T-helper 17 cell (primary cell): ENCODE measurements at regions not wholly inside any gene's neighbourhood (a gene's known extent, or its start where the extent isn't known, plus 50 kb on each side); places are given as distances from the start of the nearest gene placed in this dataset.

ENCODE experiments used
- ATAC-seq: fragments of 150-1000 bp; cut with Tn5 transposase; 2 replicates; pipeline ENCODE4 v1.10.0; 2021; ENCODE audit warnings: mild to moderate bottlenecking, moderate library complexity
- DNase-seq, 3 donors: peaks; one replicate each; pipeline versions ENCODE4 v3.0.0 to v3.0.0-alpha.2; 2020 to 2021
- H3K9me3 ChIP-seq: one replicate; pipeline ENCODE4 v1.7.0; 2013; ENCODE audit warnings: low read length, mild to moderate bottlenecking; ENCODE audit not compliant: control insufficient read depth, poor library complexity, severe bottlenecking
- H3K27ac Mint-ChIP-seq: one replicate; pipeline ENCODE4 v1.8.0; 2022; ENCODE audit warnings: mild to moderate bottlenecking, moderate library complexity, mixed read lengths
- H3K27me3 Mint-ChIP-seq: one replicate; pipeline ENCODE4 v1.8.0; 2022; ENCODE audit warnings: mixed read lengths
- H3K36me3 Mint-ChIP-seq: one replicate; pipeline ENCODE4 v1.8.0; 2022; ENCODE audit warnings: low read depth, mixed read lengths
- H3K4me1 Mint-ChIP-seq: one replicate; pipeline ENCODE4 v1.8.0; 2022; ENCODE audit warnings: mild to moderate bottlenecking, mixed read lengths
- H3K4me3 Mint-ChIP-seq: one replicate; pipeline ENCODE4 v1.8.0; 2022; ENCODE audit warnings: mild to moderate bottlenecking, moderate library complexity, mixed read lengths

GRCh38 chr12:124726596-124727263 is 136.9 kb downstream of the SCARB1 start:
- H3K4me3 Mint-ChIP-seq, result no peak overlapping the region
- no peak overlapping the region for H3K27ac Mint-ChIP-seq
- H3K9me3 ChIP-seq, result no peaks in the 10 kb centered on the region
- H3K27me3 Mint-ChIP-seq, result peaks cover 6% of the 10 kb centered on the region
- no peaks in the 10 kb centered on the region for H3K4me1 Mint-ChIP-seq
- no peaks in the 10 kb centered on the region for H3K36me3 Mint-ChIP-seq
- DNase-seq, result no peak
- no peak for ATAC-seq

- H3K9me3 ChIP-seq, result no peaks in the 10 kb centered on the region
- no peak overlapping the region for H3K4me3 Mint-ChIP-seq
- H3K27me3 Mint-ChIP-seq, result no peaks in the 10 kb centered on the region
- no peak for DNase-seq
- ATAC-seq, result no peak
- H3K36me3 Mint-ChIP-seq, result no peaks in the 10 kb centered on the region
- H3K27ac Mint-ChIP-seq, result no peak overlapping the region
- H3K4me1 Mint-ChIP-seq, result no peaks in the 10 kb centered on the region
Measured at GRCh38 chr12:124725597-124726237, 137.9 kb downstream of the SCARB1 start.

GRCh38 chr12:124725099-124725498 is 138.6 kb downstream of the SCARB1 start:
- no peaks in the 10 kb centered on the region for H3K36me3 Mint-ChIP-seq
- H3K4me3 Mint-ChIP-seq, result no peak overlapping the region
- H3K4me1 Mint-ChIP-seq, result no peaks in the 10 kb centered on the region
- H3K27ac Mint-ChIP-seq, result no peak overlapping the region
- ATAC-seq, result no peak
- H3K9me3 ChIP-seq, result no peaks in the 10 kb centered on the region
- no peaks in the 10 kb centered on the region for H3K27me3 Mint-ChIP-seq
- DNase-seq, result no peak

GRCh38 chr12:124722878-124723277 is 140.8 kb downstream of the SCARB1 start:
- H3K27ac Mint-ChIP-seq, result no peak overlapping the region
- no peaks in the 10 kb centered on the region for H3K36me3 Mint-ChIP-seq
- H3K4me3 Mint-ChIP-seq, result no peak overlapping the region
- ATAC-seq (no peak), DNase-seq (no peak)
- no peaks in the 10 kb centered on the region for H3K27me3 Mint-ChIP-seq
- no peaks in the 10 kb centered on the region for H3K9me3 ChIP-seq
- H3K4me1 Mint-ChIP-seq, result no peaks in the 10 kb centered on the region

GRCh38 chr12:124721501-124722162 is 142.0 kb downstream of the SCARB1 start:
- Mint-ChIP-seq H3K27ac (no peak overlapping the region), H3K4me3 (no peak overlapping the region), H3K36me3 (no peaks in the 10 kb centered on the region), H3K4me1 (no peaks in the 10 kb centered on the region), H3K27me3 (no peaks in the 10 kb centered on the region)
- DNase-seq, result no peak
- ATAC-seq, result no peak
- H3K9me3 ChIP-seq, result no peaks in the 10 kb centered on the region

- ATAC-seq (no peak), DNase-seq (no peak)
- no peaks in the 10 kb centered on the region for H3K9me3 ChIP-seq
- H3K4me1 Mint-ChIP-seq, result no peaks in the 10 kb centered on the region
- no peak overlapping the region for H3K4me3 Mint-ChIP-seq
- no peaks in the 10 kb centered on the region for H3K27me3 Mint-ChIP-seq
- no peak overlapping the region for H3K27ac Mint-ChIP-seq
- H3K36me3 Mint-ChIP-seq, result no peaks in the 10 kb centered on the region
Measured at GRCh38 chr12:124720681-124721500, 142.8 kb downstream of the SCARB1 start.

- no peaks in the 10 kb centered on the region for H3K9me3 ChIP-seq
- H3K27ac Mint-ChIP-seq, result no peak overlapping the region
- H3K4me3 Mint-ChIP-seq, result no peak overlapping the region
- no peaks in the 10 kb centered on the region for H3K27me3 Mint-ChIP-seq
- no peaks in the 10 kb centered on the region for H3K4me1 Mint-ChIP-seq
- no peaks in the 10 kb centered on the region for H3K36me3 Mint-ChIP-seq
- DNase-seq (no peak), ATAC-seq (no peak)
Measured at GRCh38 chr12:124720004-124720680, 143.5 kb downstream of the SCARB1 start.

- ATAC-seq, result no peak
- H3K36me3 Mint-ChIP-seq, result peaks cover 2% of the 10 kb centered on the region
- no peaks in the 10 kb centered on the region for H3K9me3 ChIP-seq
- H3K27ac Mint-ChIP-seq, result no peak overlapping the region
- H3K4me1 Mint-ChIP-seq, result peaks cover 6% of the 10 kb centered on the region
- H3K27me3 Mint-ChIP-seq, result no peaks in the 10 kb centered on the region
- no peak for DNase-seq
- no peak overlapping the region for H3K4me3 Mint-ChIP-seq
Measured at GRCh38 chr12:124719231-124719630, 144.4 kb downstream of the SCARB1 start.

GRCh38 chr12:124718458-124718857 is 145.2 kb downstream of the SCARB1 start:
- H3K4me1 Mint-ChIP-seq, result peaks cover 11% of the 10 kb centered on the region
- no peaks in the 10 kb centered on the region for H3K9me3 ChIP-seq
- H3K4me3 Mint-ChIP-seq, result no peak overlapping the region

GRCh38 chr12:124718036-124718435 is 145.6 kb downstream of the SCARB1 start:
- Mint-ChIP-seq H3K4me1 (peaks cover 16% of the 10 kb centered on the region), H3K27ac (no peak overlapping the region), H3K27me3 (no peaks in the 10 kb centered on the region), H3K36me3 (peaks cover 2% of the 10 kb centered on the region), H3K4me3 (no peak overlapping the region)
- H3K9me3 ChIP-seq, result no peaks in the 10 kb centered on the region
- DNase-seq (no peak), ATAC-seq (no peak)

More at GRCh38 chr12:124718458-124718857, 145.2 kb downstream of the SCARB1 start:
- no peak overlapping the region for H3K27ac Mint-ChIP-seq
- DNase-seq (no peak), ATAC-seq (no peak)
- no peaks in the 10 kb centered on the region for H3K27me3 Mint-ChIP-seq
- H3K36me3 Mint-ChIP-seq, result peaks cover 2% of the 10 kb centered on the region

- H3K27me3 Mint-ChIP-seq, result no peaks in the 10 kb centered on the region
- H3K9me3 ChIP-seq, result no peaks in the 10 kb centered on the region
- no peak overlapping the region for H3K4me3 Mint-ChIP-seq
- peaks cover 2% of the 10 kb centered on the region for H3K36me3 Mint-ChIP-seq
- ATAC-seq, result no peak
- H3K4me1 Mint-ChIP-seq, result peaks cover 18% of the 10 kb centered on the region
- no peak for DNase-seq
- H3K27ac Mint-ChIP-seq, result no peak overlapping the region
Measured at GRCh38 chr12:124717318-124717717, 146.3 kb downstream of the SCARB1 start.

GRCh38 chr12:124716208-124717130 is 147.2 kb downstream of the SCARB1 start:
- H3K27ac Mint-ChIP-seq, result no peak overlapping the region
- ATAC-seq, result no peak
- DNase-seq, result no peak
- no peaks in the 10 kb centered on the region for H3K27me3 Mint-ChIP-seq
- H3K4me1 Mint-ChIP-seq, result peaks cover 18% of the 10 kb centered on the region
- H3K4me3 Mint-ChIP-seq, result no peak overlapping the region
- no peaks in the 10 kb centered on the region for H3K9me3 ChIP-seq
- H3K36me3 Mint-ChIP-seq, result peaks cover 2% of the 10 kb centered on the region
